Pancreas (tissue), 10 donors: ENCODE measurements at regions not wholly inside any gene's neighbourhood (a gene's known extent, or its start where the extent isn't known, plus 50 kb on each side); places are given as distances from the start of the nearest gene placed in this dataset.

Experiments
- ATAC-seq, 4 donors: fragments of 200-7000 bp; cut with Tn5 transposase; one replicate each; pipeline versions ENCODE4 v1.8.0 to v1.9.1; 2020; ENCODE audit warnings: mild to moderate bottlenecking in 4 of 4, moderate library complexity in 4 of 4
- DNase-seq, 6 donors: peaks; one replicate each; pipeline ENCODE4 v3.0.0-alpha.2; 2020
- FAIRE-seq: peaks from 2 replicates; lab custom pipeline; 2012; peaks lifted over from hg19 to GRCh38; lab: Jason Lieb, UNC
- H3K27ac ChIP-seq, 4 donors: fragments of 200-600 bp; sonication (generic); 1 replicate in 3 of 4; 2 replicates in 1 of 4; pipeline versions ENCODE4 v1.5.0 to v1.8.0; 2020
- H3K27me3 ChIP-seq, 4 donors: fragments of 200-600 bp; one replicate each; pipeline ENCODE4 v1.8.0; 2021
- H3K36me3 ChIP-seq, 3 donors: fragments of 200-600 bp; sonication (generic) in 1 of 3; one replicate each; pipeline versions ENCODE4 v1.5.0 to v1.8.0; 2020 to 2021
- H3K4me1 ChIP-seq, 3 donors: fragments of 200-600 bp; one replicate each; pipeline ENCODE4 v1.8.0; 2021
- H3K4me3 ChIP-seq, 4 donors: fragments of 200-600 bp; sonication (generic) in 2 of 4; one replicate each; pipeline versions ENCODE4 v1.5.0 to v1.8.0; 2020 to 2021
- H3K9me3 ChIP-seq, 4 donors: fragments of 200-600 bp; one replicate each; pipeline ENCODE4 v1.8.0; 2021
- CTCF ChIP-seq, 4 donors: fragments of 200-600 bp; sonication (generic) in 3 of 4; IDR thresholded peaks; one replicate each; pipeline versions ENCODE4 v1.5.0 to v1.8.0; 2021; ENCODE audit warnings: antibody characterized with exemption in 4 of 4
- WGBS, 2 donors: extraction: QIAGEN DNeasy Blood & Tissue Kit; methylation state at CpG; one replicate each; pipeline ENCODE4 v1.1.7; 2013; 5-methylcytosine and 5-hydroxymethylcytosine counted together
- intact Hi-C, 3 donors: fragments of 100-400 bp; cut with DNase I; formaldehyde crosslinking; loops; one replicate each; pipeline versions ENCODE4 v1.11.1 to v1.14.2; 2022
- donor health status: healthy with polysubstance abuse.
- donor health status: DM: no; HTN: no; CAD: no; lungs with moderate emphysema.
- donor health status: DM: no; HTN: no; CAD: no.
- donor health status: control.
- donor health status: control.
- donor health status: Bipolar disorder and iron deficiency.
- donor health status: DM: yes; HTN: yes; CAD: no.
- donor health status: DM: no; HTN: no; CAD: no.
- donor health status: DM: no; HTN: no; CAD: no.
- donor health status: DM: yes; HTN: yes; CAD: no.

DNA sequence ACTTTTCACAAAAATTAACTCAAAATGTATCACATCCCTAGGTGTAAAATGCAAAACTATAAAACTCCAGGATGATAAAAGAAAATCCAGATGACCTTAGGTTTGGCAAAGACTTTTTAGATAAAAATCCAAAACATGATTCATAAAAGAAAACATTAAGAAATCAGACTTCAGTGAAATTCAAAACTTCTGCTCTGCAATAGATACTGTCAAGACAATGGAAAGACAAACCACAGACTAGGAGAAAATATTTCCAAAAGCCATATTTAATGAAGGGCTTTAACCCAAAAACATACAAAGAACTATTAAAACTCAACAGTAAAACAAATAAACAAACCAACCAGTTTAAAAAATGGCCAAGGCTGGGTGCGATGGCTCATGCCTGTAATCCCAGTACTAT is 173.6 kb upstream of the SPOPL start:
- Histone ChIP-seq H3K4me3 (no peak overlapping the region), H3K36me3 (no peaks in the 10 kb centered on the region), H3K9me3 (no peaks in the 10 kb centered on the region), H3K27me3 (no peaks in the 10 kb centered on the region), H3K4me1 (peaks cover 0 to 16% (median 10%) of the 10 kb centered on the region in 3 donors), H3K27ac (no peak overlapping the region)
- FAIRE-seq (no peak), ATAC-seq (no peak), DNase-seq (no peak)
- whole genome bisulfite sequencing, 2 donors: 93 to 100% methylated on average over 1 of the region's 1 CpG
- intact Hi-C loops: no loop called here
- TF ChIP-seq CTCF (IDR thresholded peaks at IDR 0.05): no peak

- ATAC-seq: no peak
These were observed 172.4 kb upstream of the SPOPL start for GRCh38 chr2:138329162-138329561.

GRCh38 chr2:138329591-138329990 is 172.0 kb upstream of the SPOPL start:
- WGBS, 2 donors: 30 to 40% methylated on average over 1 of the region's 1 CpG

More at GRCh38 chr2:138329162-138329561, 172.4 kb upstream of the SPOPL start:
- Histone ChIP-seq H3K9me3 (no peaks in the 10 kb centered on the region), H3K36me3 (no peaks in the 10 kb centered on the region), H3K27me3 (no peaks in the 10 kb centered on the region), H3K27ac (no peak overlapping the region), H3K4me1 (peaks cover 0 to 14% (median 10%) of the 10 kb centered on the region in 3 donors), H3K4me3 (no peak overlapping the region)
- TF ChIP-seq CTCF (IDR thresholded peaks at IDR 0.05): no peak
- no peak for DNase-seq
- WGBS, 2 donors: 50 to 59% methylated on average over 3 of the region's 3 CpGs
- intact Hi-C loops: no loop called here
- FAIRE-seq: no peak

GRCh38 chr2:138333121-138333520 is 168.4 kb upstream of the SPOPL start:
- no peak for ATAC-seq
- intact Hi-C loops: no loop called here
- FAIRE-seq: no peak
- Histone ChIP-seq H3K27me3 (no peaks in the 10 kb centered on the region), H3K9me3 (no peaks in the 10 kb centered on the region), H3K4me3 (no peak overlapping the region), H3K4me1 (no peaks in the 10 kb centered on the region), H3K27ac (no peak overlapping the region), H3K36me3 (no peaks in the 10 kb centered on the region)
- no peak for TF ChIP-seq CTCF (IDR thresholded peaks at IDR 0.05)
- DNase-seq: no peak

More at GRCh38 chr2:138329591-138329990, 172.0 kb upstream of the SPOPL start:
- intact Hi-C loops: no loop called here
- FAIRE-seq (no peak), DNase-seq (no peak), ATAC-seq (no peak)
- Histone ChIP-seq H3K36me3 (no peaks in the 10 kb centered on the region), H3K27me3 (no peaks in the 10 kb centered on the region), H3K27ac (no peak overlapping the region), H3K4me3 (no peak overlapping the region), H3K9me3 (no peaks in the 10 kb centered on the region), H3K4me1 (peaks cover 0 to 14% (median 6%) of the 10 kb centered on the region in 3 donors)
- TF ChIP-seq CTCF (IDR thresholded peaks at IDR 0.05): no peak

DNA sequence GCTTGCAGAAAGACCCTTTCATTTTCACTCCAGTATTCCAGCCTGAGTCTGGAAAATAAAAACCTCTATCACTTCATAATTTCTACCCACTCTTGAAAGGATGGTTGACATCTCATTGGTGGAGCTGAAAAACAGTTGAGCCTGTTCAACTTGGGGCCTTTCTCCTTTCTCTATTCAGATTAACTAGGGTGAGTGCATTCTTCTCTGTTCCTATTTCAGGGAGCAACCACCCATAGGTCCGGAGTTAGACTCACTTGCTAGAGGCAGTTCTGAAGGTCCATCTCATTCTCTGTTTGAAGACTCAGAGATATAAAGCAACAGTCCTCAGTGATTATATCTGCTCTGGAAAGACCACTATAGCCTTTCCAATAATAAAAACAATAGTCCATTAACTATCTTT is 167.9 kb upstream of the SPOPL start:
- TF ChIP-seq CTCF (IDR thresholded peaks at IDR 0.05): no peak
- FAIRE-seq (no peak), ATAC-seq (no peak), DNase-seq (no peak)
- WGBS, 2 donors: 92 to 96% methylated on average over 1 of the region's 1 CpG
- H3K4me3 ChIP-seq: no peak overlapping the region
- H3K27me3 ChIP-seq: no peaks in the 10 kb centered on the region
- no peaks in the 10 kb centered on the region for H3K9me3 ChIP-seq
- no peak overlapping the region for H3K27ac ChIP-seq
- H3K36me3 ChIP-seq: no peaks in the 10 kb centered on the region
- intact Hi-C loops: no loop called here
- H3K4me1 ChIP-seq: no peaks in the 10 kb centered on the region
